GM21737 (cell line): ENCODE measurements at regions not wholly inside any gene's neighbourhood (a gene's known extent, or its start where the extent isn't known, plus 50 kb on each side); places are given as distances from the start of the nearest gene placed in this dataset.

ENCODE experiments used
- ATAC-seq: cut with Tn5 transposase; IDR thresholded peaks from one replicate; pipeline ENCODE4 v1.9.1; 2021; ENCODE audit warnings: mild to moderate bottlenecking, moderate library complexity; ENCODE audit not compliant: unreplicated experiment

- ATAC-seq, result no peak
These were observed 142.0 kb upstream of the UBE2E1 start for GRCh38 chr3:23663661-23664186.

DNA sequence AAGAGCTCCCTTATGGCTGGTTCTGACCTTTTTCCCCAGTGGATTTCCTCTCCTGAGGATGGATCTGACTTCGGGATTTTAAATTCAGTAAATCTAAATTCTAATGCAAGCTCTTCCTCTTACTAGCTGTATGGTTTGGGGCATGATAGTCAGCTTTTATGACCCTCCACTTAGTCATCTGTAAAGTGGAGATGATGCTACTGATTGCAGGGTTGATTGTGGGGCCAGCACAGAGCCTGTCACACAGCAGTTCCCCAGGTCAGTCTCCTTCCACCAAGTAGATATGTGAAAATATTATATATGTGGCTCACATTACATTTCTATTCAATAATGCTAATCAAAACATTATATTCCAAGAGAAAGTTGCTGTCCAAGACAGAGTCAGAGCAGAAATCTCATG, 141.3 kb upstream of the UBE2E1 start:
- ATAC-seq, result no peak

DNA sequence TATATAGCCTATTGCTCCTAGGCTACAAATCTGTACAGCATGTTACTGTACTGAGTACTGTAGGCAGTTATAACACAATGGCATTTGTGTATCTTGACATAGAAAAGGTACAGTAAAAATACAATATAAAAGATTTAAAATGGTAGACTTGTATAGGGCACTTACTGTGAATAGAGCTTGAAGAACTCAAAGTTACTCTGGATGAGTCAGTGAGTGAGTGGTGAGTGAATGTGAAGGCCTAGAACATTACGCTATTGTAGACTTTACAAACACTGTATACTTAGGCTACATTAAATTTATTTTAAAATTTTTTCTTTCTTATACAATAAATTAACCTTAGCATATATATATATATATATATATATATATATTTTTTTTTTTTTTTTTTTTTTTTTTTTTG, 140.0 kb upstream of the UBE2E1 start:
- no peak for ATAC-seq

DNA sequence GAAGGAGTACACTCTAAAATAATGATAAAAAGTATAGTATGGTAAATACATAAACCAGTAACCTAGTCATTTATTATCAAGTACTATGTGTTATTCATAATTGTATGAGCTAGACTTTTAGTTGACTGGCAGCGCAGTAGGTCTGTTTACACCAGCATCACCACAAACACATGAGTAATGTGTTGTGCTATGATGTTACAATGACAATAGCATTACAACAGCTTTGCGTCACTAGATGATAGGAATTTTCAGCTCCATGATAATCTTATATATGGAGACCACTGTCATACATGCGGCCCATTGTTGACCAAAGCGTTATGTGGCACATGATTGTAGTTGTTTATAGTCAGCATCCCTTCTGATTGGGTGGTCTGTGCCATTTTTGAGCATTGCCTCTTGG, 138.9 kb upstream of the UBE2E1 start:
- ATAC-seq, result no peak

GRCh38 chr3:23667536-23668429, 138.0 kb upstream of the UBE2E1 start:
- no peak for ATAC-seq

- no peak for ATAC-seq
These were observed 137.3 kb upstream of the UBE2E1 start for GRCh38 chr3:23668430-23668904.

GRCh38 chr3:23669541-23670255, 136.1 kb upstream of the UBE2E1 start:
- ATAC-seq, result no peak

DNA sequence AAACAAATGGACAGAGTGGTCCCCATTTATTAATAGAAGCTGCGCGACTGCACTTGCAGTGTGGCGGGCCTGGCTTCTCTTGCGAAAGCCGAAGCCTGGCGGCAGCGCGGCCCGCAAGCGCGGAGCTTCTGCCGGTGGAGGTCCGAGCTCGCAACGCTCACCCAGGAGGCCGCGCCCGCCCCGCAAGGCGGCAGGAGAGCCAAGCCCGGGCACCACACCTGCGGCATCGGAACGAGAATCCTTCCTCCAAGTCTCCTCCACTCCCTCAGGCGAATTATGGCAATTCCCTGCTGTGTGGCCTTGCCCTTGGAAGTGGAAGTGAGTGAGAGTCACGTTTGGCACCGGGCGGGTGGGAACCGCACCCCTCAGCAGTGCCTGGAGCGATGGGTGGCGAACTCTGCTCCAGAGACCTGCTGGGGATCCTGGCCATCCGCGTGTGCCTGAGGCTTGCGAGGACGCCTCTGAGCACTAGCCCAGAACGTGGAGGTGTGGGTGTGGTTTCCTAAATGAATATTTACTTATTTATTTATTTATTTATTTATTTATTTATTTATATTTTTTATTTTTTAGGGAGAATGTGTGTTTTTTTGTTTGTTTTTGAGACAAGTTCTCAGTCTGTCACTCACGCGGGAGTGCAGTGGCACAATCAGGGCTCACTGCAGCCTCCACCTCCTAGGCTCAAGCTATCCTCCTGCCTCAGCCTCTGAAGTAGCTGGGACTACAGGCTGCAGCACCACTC, 133.7 kb upstream of the UBE2E1 start:
- no peak for ATAC-seq

- ATAC-seq, result no peak
These were observed 133.1 kb upstream of the UBE2E1 start for GRCh38 chr3:23672628-23673027.

DNA sequence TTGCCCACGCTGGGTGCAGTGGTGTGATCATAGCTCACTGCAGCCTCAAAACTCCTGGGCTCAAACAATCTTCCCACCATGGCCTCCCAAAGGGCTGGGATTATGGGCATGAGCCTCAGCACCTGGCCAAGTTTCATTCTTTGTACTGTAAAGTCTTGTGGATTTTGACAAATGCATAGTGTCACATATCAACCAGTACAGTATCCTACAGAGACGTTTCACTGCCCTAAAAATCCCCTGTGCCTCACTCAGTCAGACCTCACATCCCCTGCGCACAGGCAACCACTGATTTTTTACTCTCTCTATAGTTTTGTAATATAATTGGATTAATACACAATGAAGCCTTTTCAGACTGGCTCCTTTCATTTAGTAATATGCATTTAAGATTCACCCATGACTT, 130.7 kb upstream of the UBE2E1 start:
- no peak for ATAC-seq

- no peak for ATAC-seq
These were observed 129.7 kb upstream of the UBE2E1 start for GRCh38 chr3:23676093-23676492.

GRCh38 chr3:23682646-23683045, 123.1 kb upstream of the UBE2E1 start:
- no peak for ATAC-seq

- no peak for ATAC-seq
These were observed 120.1 kb upstream of the UBE2E1 start for GRCh38 chr3:23685541-23686258.

GRCh38 chr3:23686519-23686918, 119.2 kb upstream of the UBE2E1 start:
- ATAC-seq, result no peak

- no peak for ATAC-seq
These were observed 114.3 kb upstream of the UBE2E1 start for GRCh38 chr3:23691357-23691895.

GRCh38 chr3:23696842-23697241, 108.9 kb upstream of the UBE2E1 start:
- ATAC-seq, result no peak

- ATAC-seq, result no peak
These were observed 108.3 kb upstream of the UBE2E1 start for GRCh38 chr3:23697416-23697815.

- ATAC-seq, result no peak
These were observed 107.0 kb upstream of the UBE2E1 start for GRCh38 chr3:23698652-23699313.

GRCh38 chr3:23700616-23701015, 105.1 kb upstream of the UBE2E1 start:
- no peak for ATAC-seq
